ENCODE measurements at regions not wholly inside any gene's neighbourhood (a gene's known extent, or its start where the extent isn't known, plus 50 kb on each side); places are given as distances from the start of the nearest gene placed in this dataset.

DNA sequence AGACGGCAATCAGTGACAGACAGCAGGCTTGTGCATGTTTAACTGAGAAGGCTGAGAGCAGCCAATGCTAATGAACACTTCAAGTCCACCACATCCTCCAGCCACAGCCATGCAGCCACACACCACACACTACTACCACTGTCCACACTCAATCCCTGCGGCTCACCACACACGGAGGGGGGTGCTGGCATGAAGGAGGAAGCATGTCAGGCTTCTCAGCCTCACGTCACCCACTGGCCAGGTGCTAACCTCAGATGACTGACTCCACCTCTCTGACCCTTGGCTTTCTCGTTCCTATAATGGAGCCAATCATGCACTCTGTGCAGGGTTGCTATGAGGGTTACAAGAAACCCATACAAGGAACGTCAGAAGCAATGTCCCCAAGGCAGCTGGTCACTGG, 165.4 kb upstream of the RNF32 start:
- H3K27me3 ChIP-seq (replicated peaks in 1 of 4; ENCODE audit: control extremely low read depth in 1 of 4, control insufficient read depth in 3 of 4, insufficient read depth in 4 of 4, low read length in 3 of 4): peaks cover 0 to 6% (median 0%) of the 10 kb centered on the region in 4 experiments
- Mint-ChIP-seq H3K27ac (no peak overlapping the region), H3K27me3 (peaks cover 34% of the 10 kb centered on the region), H3K4me1 (no peaks in the 10 kb centered on the region), H3K9me3 (ENCODE audit: insufficient read depth) (no peaks in the 10 kb centered on the region), H3K4me3 (no peak overlapping the region)
- no peaks in the 10 kb centered on the region for H3K79me2 ChIP-seq (ENCODE audit: control insufficient read depth, insufficient read depth, low read length)
- 61% methylated on average over 5 of the region's 6 CpGs for WGBS (ENCODE audit: insufficient coverage)
- no peak overlapping the region for H3K4me2 ChIP-seq (replicated peaks; ENCODE audit: low read depth, low read length, poor library complexity, severe bottlenecking)
- ChIA-PET POLR2A (no interaction called here), CTCF (no interaction called here)
- TF ChIP-seq, protein P1, sequence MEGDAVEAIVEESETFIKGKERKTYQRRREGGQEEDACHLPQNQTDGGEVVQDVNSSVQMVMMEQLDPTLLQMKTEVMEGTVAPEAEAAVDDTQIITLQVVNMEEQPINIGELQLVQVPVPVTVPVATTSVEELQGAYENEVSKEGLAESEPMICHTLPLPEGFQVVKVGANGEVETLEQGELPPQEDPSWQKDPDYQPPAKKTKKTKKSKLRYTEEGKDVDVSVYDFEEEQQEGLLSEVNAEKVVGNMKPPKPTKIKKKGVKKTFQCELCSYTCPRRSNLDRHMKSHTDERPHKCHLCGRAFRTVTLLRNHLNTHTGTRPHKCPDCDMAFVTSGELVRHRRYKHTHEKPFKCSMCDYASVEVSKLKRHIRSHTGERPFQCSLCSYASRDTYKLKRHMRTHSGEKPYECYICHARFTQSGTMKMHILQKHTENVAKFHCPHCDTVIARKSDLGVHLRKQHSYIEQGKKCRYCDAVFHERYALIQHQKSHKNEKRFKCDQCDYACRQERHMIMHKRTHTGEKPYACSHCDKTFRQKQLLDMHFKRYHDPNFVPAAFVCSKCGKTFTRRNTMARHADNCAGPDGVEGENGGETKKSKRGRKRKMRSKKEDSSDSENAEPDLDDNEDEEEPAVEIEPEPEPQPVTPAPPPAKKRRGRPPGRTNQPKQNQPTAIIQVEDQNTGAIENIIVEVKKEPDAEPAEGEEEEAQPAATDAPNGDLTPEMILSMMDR (IDR thresholded peaks at IDR 0.05): no peak
- TF ChIP-seq EZH2 (IDR thresholded peaks at IDR 0.05; ENCODE audit: borderline replicate concordance, insufficient read depth, low read depth, low read length, poor library complexity, severe bottlenecking): no peak
- H4K20me1 ChIP-seq (ENCODE audit: control insufficient read depth, insufficient read depth, low read length, poor library complexity, severe bottlenecking): no peaks in the 10 kb centered on the region
- intact Hi-C loops (cut with micrococcal nuclease): no loop called here
- ATAC-seq (ENCODE audit: low read depth): no peak
- no peaks in the 10 kb centered on the region for H3K4me1 ChIP-seq (ENCODE audit: control insufficient read depth in 2 of 2, insufficient read depth in 2 of 2, low read length in 2 of 2)
- no peaks in the 10 kb centered on the region for H3K9me3 ChIP-seq (ENCODE audit: control extremely low read depth in 1 of 3, control insufficient read depth in 2 of 3, insufficient read depth in 1 of 3, low read length in 2 of 3)
- DNase-seq: no peak
- H3K36me3 ChIP-seq (replicated peaks in 1 of 2; ENCODE audit: control extremely low read depth in 1 of 2, control insufficient read depth in 1 of 2, extremely low read depth in 1 of 2, insufficient read depth in 2 of 2, low read length in 1 of 2): no peaks in the 10 kb centered on the region
- H3K4me3 ChIP-seq (ENCODE audit: control extremely low read depth in 1 of 5, extremely low read depth in 1 of 5, insufficient read depth in 1 of 5, low read depth in 2 of 5, low read length in 4 of 5): no peak overlapping the region
- no peak overlapping the region for H3K9ac ChIP-seq (ENCODE audit: low read length)
- H3K27ac ChIP-seq (ENCODE audit: low read length in 2 of 2): no peak overlapping the region
- H2AFZ ChIP-seq (ENCODE audit: insufficient read depth, low read depth, low read length, poor library complexity, severe bottlenecking): no peak overlapping the region

DNA sequence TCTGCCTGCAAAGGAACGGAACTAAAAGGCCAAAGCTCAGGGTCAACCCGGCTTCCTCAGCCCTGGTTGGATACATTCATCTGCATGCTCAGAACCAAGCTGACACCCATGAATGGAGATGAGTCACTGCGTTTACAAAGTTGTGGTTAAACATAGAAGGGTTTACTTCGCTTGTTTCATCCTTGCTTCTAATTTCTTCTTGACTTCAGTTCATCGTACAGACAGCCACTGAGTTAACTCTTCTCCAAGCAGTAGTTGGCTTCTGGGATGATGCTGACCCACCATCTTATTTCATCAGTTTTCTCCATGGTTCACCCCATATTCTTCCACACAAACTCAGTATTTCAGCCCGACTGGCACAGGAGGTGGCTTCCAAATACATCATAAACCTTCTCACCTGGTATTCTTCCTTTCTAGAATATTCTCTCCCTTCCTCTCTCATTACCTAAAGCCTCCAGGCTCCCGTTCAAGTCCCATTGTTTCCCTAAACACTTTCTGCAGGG, 166.3 kb upstream of the RNF32 start:
- no peak overlapping the region for H3K27ac ChIP-seq (ENCODE audit: low read length in 2 of 2)
- H3K36me3 ChIP-seq (replicated peaks in 1 of 2; ENCODE audit: control extremely low read depth in 1 of 2, control insufficient read depth in 1 of 2, extremely low read depth in 1 of 2, insufficient read depth in 2 of 2, low read length in 1 of 2): no peaks in the 10 kb centered on the region
- Mint-ChIP-seq H3K4me3 (no peak overlapping the region), H3K27ac (no peak overlapping the region), H3K4me1 (no peaks in the 10 kb centered on the region), H3K27me3 (peaks cover 34% of the 10 kb centered on the region), H3K9me3 (ENCODE audit: insufficient read depth) (no peaks in the 10 kb centered on the region)
- H2AFZ ChIP-seq (ENCODE audit: insufficient read depth, low read depth, low read length, poor library complexity, severe bottlenecking): no peak overlapping the region
- no peak for TF ChIP-seq EZH2 (IDR thresholded peaks at IDR 0.05; ENCODE audit: borderline replicate concordance, insufficient read depth, low read depth, low read length, poor library complexity, severe bottlenecking)
- TF ChIP-seq, protein P1 (IDR thresholded peaks at IDR 0.05): no peak
- H3K9ac ChIP-seq (ENCODE audit: low read length): no peak overlapping the region
- 62% methylated on average over 7 of the region's 7 CpGs for WGBS (ENCODE audit: insufficient coverage)
- no peaks in the 10 kb centered on the region for H3K4me1 ChIP-seq (ENCODE audit: control insufficient read depth in 2 of 2, insufficient read depth in 2 of 2, low read length in 2 of 2)
- no peak overlapping the region for H3K4me2 ChIP-seq (replicated peaks; ENCODE audit: low read depth, low read length, poor library complexity, severe bottlenecking)
- ATAC-seq (ENCODE audit: low read depth): no peak
- H3K79me2 ChIP-seq (ENCODE audit: control insufficient read depth, insufficient read depth, low read length): no peaks in the 10 kb centered on the region
- H3K4me3 ChIP-seq (ENCODE audit: control extremely low read depth in 1 of 5, extremely low read depth in 1 of 5, insufficient read depth in 1 of 5, low read depth in 2 of 5, low read length in 4 of 5): no peak overlapping the region
- ChIA-PET CTCF (no interaction called here), POLR2A (no interaction called here)
- H3K27me3 ChIP-seq (replicated peaks in 1 of 4; ENCODE audit: control extremely low read depth in 1 of 4, control insufficient read depth in 3 of 4, insufficient read depth in 4 of 4, low read length in 3 of 4): peaks cover 0 to 6% (median 0%) of the 10 kb centered on the region in 4 experiments
- DNase-seq: no peak
- intact Hi-C loops (cut with micrococcal nuclease): loop anchor here (5.0 kb wide), 1 partner anchor 677 kb away; no protein-coding TSS in a partner anchor
- no peaks in the 10 kb centered on the region for H3K9me3 ChIP-seq (ENCODE audit: control extremely low read depth in 1 of 3, control insufficient read depth in 2 of 3, insufficient read depth in 1 of 3, low read length in 2 of 3)
- H4K20me1 ChIP-seq (ENCODE audit: control insufficient read depth, insufficient read depth, low read length, poor library complexity, severe bottlenecking): no peaks in the 10 kb centered on the region

Measured in B cell (primary cell).